NCI-H146 treated with DMSO at 0.1 percent for 48 hours (cell line): ENCODE measurements at regions not wholly inside any gene's neighbourhood (a gene's known extent, or its start where the extent isn't known, plus 50 kb on each side); places are given as distances from the start of the nearest gene placed in this dataset.
"Not testable (repeated sequence)": the region's sequence is repeated elsewhere in the genome, so short reads cannot be mapped to it uniquely, and the experiment has no call there.

Experiments
- DNase-seq: peaks from one replicate; lab custom pipeline; 2025; ENCODE audit not compliant: unreplicated experiment; lab: John Stamatoyannopoulos, UW

GRCh38 chr2:89208144-89208932 lies 516.9 kb downstream of the RPIA start:
- DNase-seq = not testable (repeated sequence)

- DNase-seq = not testable (repeated sequence)
These were observed 521.7 kb downstream of the RPIA start for GRCh38 chr2:89213151-89213550.

GRCh38 chr2:89213811-89214210 lies 522.3 kb downstream of the RPIA start:
- not testable (repeated sequence) for DNase-seq

GRCh38 chr2:89221474-89221873 lies 530.0 kb downstream of the RPIA start:
- DNase-seq = not testable (repeated sequence)

- DNase-seq = not testable (repeated sequence)
These were observed 530.7 kb downstream of the RPIA start for GRCh38 chr2:89222063-89222732.

- DNase-seq = not testable (repeated sequence)
These were observed 533.3 kb downstream of the RPIA start for GRCh38 chr2:89224803-89225202.

- not testable (repeated sequence) for DNase-seq
These were observed 538.5 kb downstream of the RPIA start for GRCh38 chr2:89229979-89230378.

- DNase-seq = not testable (repeated sequence)
These were observed 539.8 kb downstream of the RPIA start for GRCh38 chr2:89231241-89231640.

- DNase-seq = not testable (repeated sequence)
These were observed 542.5 kb downstream of the RPIA start for GRCh38 chr2:89233931-89234330.

GRCh38 chr2:89234818-89235466 lies 543.5 kb downstream of the RPIA start:
- DNase-seq = not testable (repeated sequence)

- DNase-seq = not testable (repeated sequence)
These were observed 545.5 kb downstream of the RPIA start for GRCh38 chr2:89236832-89237450.

GRCh38 chr2:89237783-89238182 lies 546.3 kb downstream of the RPIA start:
- not testable (repeated sequence) for DNase-seq

- DNase-seq = not testable (repeated sequence)
These were observed 551.7 kb downstream of the RPIA start for GRCh38 chr2:89243114-89243700.

GRCh38 chr2:89244407-89244806 lies 552.9 kb downstream of the RPIA start:
- DNase-seq = not testable (repeated sequence)

- DNase-seq = not testable (repeated sequence)
These were observed 554.0 kb downstream of the RPIA start for GRCh38 chr2:89245478-89245877.

GRCh38 chr2:89246027-89246426 lies 554.6 kb downstream of the RPIA start:
- DNase-seq = not testable (repeated sequence)

- DNase-seq = not testable (repeated sequence)
These were observed 555.1 kb downstream of the RPIA start for GRCh38 chr2:89246620-89247019.

- not testable (repeated sequence) for DNase-seq
These were observed 563.5 kb downstream of the RPIA start for GRCh38 chr2:89255013-89255412.

GRCh38 chr2:89273443-89273842 lies 582.0 kb downstream of the RPIA start:
- DNase-seq = not testable (repeated sequence)

GRCh38 chr2:89280536-89280935 lies 589.1 kb downstream of the RPIA start:
- DNase-seq = not testable (repeated sequence)
